Testis (tissue), 2 donors: ENCODE measurements at regions not wholly inside any gene's neighbourhood (a gene's known extent, or its start where the extent isn't known, plus 50 kb on each side); places are given as distances from the start of the nearest gene placed in this dataset.

Experiments used
- DNase-seq: peaks from one replicate; pipeline ENCODE4 v3.0.0-alpha.2; 2019
- H3K27ac ChIP-seq, 2 donors: fragments of 200-600 bp; sonication (generic); one replicate each; pipeline ENCODE4 v1.5.1; 2019
- H3K27me3 ChIP-seq: fragments of 200-600 bp; sonication (generic); one replicate; pipeline ENCODE4 v1.5.1; 2019
- H3K36me3 ChIP-seq: fragments of 200-600 bp; sonication (generic); one replicate; pipeline ENCODE4 v1.5.1; 2017; ENCODE audit warnings: low read depth; ENCODE audit errors: missing control alignments
- H3K4me1 ChIP-seq: fragments of 200-600 bp; sonication (generic); one replicate; pipeline ENCODE4 v1.5.1; 2019
- H3K4me3 ChIP-seq, 2 donors: fragments of 200-600 bp; sonication (generic); one replicate each; pipeline ENCODE4 v1.5.1; 2017 to 2019
- H3K9me3 ChIP-seq: fragments of 200-600 bp; sonication (generic); one replicate; pipeline ENCODE4 v1.5.1; 2017
- CTCF ChIP-seq, 3 experiments: fragments of 450-650 bp in 2 of 3; fragments of 200-600 bp in 1 of 3; sonication (generic) in 1 of 3; IDR thresholded peaks; one replicate each; pipeline ENCODE4 v1.5.1; 2016 to 2019; ENCODE audit warnings: antibody characterized with exemption in 3 of 3, mild to moderate bottlenecking in 2 of 3, moderate library complexity in 1 of 3
- POLR2A ChIP-seq: fragments of 450-650 bp; IDR thresholded peaks from one replicate; pipeline ENCODE4 v1.6.1; 2017; ENCODE audit warnings: antibody characterized with exemption, mild to moderate bottlenecking, moderate library complexity
- WGBS, 2 donors: methylation state at CpG; one replicate each; pipeline ENCODE4 v1.1.5; 2018; 5-methylcytosine and 5-hydroxymethylcytosine counted together
- intact Hi-C: fragments of 100-400 bp; cut with DNase I; formaldehyde crosslinking; loops from one replicate; pipeline ENCODE4 v1.15.1; 2023; ENCODE audit warnings: low total_unique reads

GRCh38 chr5:114948363-114948762 is 221.3 kb downstream of the TRIM36 start:
- Histone ChIP-seq H3K9me3 (no peaks in the 10 kb centered on the region), H3K27me3 (no peaks in the 10 kb centered on the region), H3K36me3 (no peaks in the 10 kb centered on the region), H3K4me3 (no peak overlapping the region), H3K27ac (no peak overlapping the region), H3K4me1 (no peaks in the 10 kb centered on the region)
- WGBS, 2 donors, result 49 to 51% methylated on average over 2 of the region's 2 CpGs
- no peak for DNase-seq
- TF ChIP-seq CTCF (IDR thresholded peaks at IDR 0.05) (no peak), POLR2A (no peak)
- intact Hi-C loops, result no loop called here

DNA sequence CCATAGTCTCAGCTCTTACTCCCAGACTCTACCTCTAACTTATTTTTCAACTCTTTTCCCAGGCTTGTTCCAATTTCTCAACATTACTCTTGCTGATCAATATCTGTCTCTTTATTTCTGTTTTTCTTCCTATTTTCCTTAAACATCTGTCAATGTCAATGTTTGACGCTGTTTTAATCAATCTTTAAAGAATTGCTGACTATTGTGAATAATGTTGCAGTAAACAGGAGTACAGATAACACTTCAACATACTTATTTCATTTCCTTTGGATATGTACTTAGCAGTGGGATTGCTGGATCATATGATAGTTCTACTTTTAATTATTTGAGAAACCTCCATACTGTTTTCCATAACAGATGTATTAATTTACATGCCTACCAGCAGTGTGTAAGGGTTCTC is 229.0 kb downstream of the TRIM36 start:
- Histone ChIP-seq H3K4me3 (no peak overlapping the region), H3K36me3 (no peaks in the 10 kb centered on the region), H3K27ac (no peak overlapping the region), H3K4me1 (no peaks in the 10 kb centered on the region), H3K9me3 (no peaks in the 10 kb centered on the region), H3K27me3 (no peaks in the 10 kb centered on the region)
- no peak for TF ChIP-seq POLR2A
- no peak for TF ChIP-seq CTCF (IDR thresholded peaks at IDR 0.05)
- intact Hi-C loops, result no loop called here
- WGBS, 2 donors, result 61 to 65% methylated on average over 1 of the region's 1 CpG
- DNase-seq, result no peak

GRCh38 chr5:114935490-114935889 is 234.2 kb downstream of the TRIM36 start:
- Histone ChIP-seq H3K36me3 (no peaks in the 10 kb centered on the region), H3K4me1 (no peaks in the 10 kb centered on the region), H3K27ac (no peak overlapping the region), H3K4me3 (no peak overlapping the region), H3K27me3 (no peaks in the 10 kb centered on the region), H3K9me3 (no peaks in the 10 kb centered on the region)
- no peak for DNase-seq
- no peak for TF ChIP-seq CTCF (IDR thresholded peaks at IDR 0.05)
- intact Hi-C loops, result no loop called here

GRCh38 chr5:114928644-114929462 is 240.9 kb downstream of the TRIM36 start:
- WGBS, 2 donors, result 86 to 88% methylated on average over 13 to 24 of the region's 32 CpGs
- intact Hi-C loops, result no loop called here
- Histone ChIP-seq H3K36me3 (no peaks in the 10 kb centered on the region), H3K9me3 (no peaks in the 10 kb centered on the region), H3K4me3 (no peak overlapping the region), H3K27ac (no peak overlapping the region), H3K4me1 (no peaks in the 10 kb centered on the region), H3K27me3 (no peaks in the 10 kb centered on the region)
- no peak for DNase-seq
- TF ChIP-seq CTCF (IDR thresholded peaks at IDR 0.05), result no peak
- TF ChIP-seq POLR2A, result no peak

GRCh38 chr5:114924769-114925168 is 244.9 kb downstream of the TRIM36 start:
- no peak for TF ChIP-seq CTCF (IDR thresholded peaks at IDR 0.05)
- TF ChIP-seq POLR2A, result no peak
- H3K27ac ChIP-seq, result no peak overlapping the region
- intact Hi-C loops, result no loop called here
- no peaks in the 10 kb centered on the region for H3K27me3 ChIP-seq
- H3K9me3 ChIP-seq, result no peaks in the 10 kb centered on the region
- 91 to 95% methylated on average over 4 of the region's 4 CpGs for WGBS, 2 donors
- no peak for DNase-seq
- H3K36me3 ChIP-seq, result no peaks in the 10 kb centered on the region
- no peak overlapping the region for H3K4me3 ChIP-seq
- H3K4me1 ChIP-seq, result no peaks in the 10 kb centered on the region
